CD14-positive monocyte (primary cell): ENCODE measurements at regions not wholly inside any gene's neighbourhood (a gene's known extent, or its start where the extent isn't known, plus 50 kb on each side); places are given as distances from the start of the nearest gene placed in this dataset.

Source experiments
- DNase-seq, 3 donors: peaks; one replicate each; pipeline ENCODE4 v3.0.0-alpha.2; 2011 to 2022
- H2AFZ ChIP-seq: 2 replicates; pipeline ENCODE4 v1.6.0; 2012; ENCODE audit warnings: mild to moderate bottlenecking, low read depth, low read length, inconsistent platforms; ENCODE audit not compliant: insufficient read depth, poor library complexity, severe bottlenecking
- H3K27ac ChIP-seq, 2 donors: 1 replicate in 1 of 2; 2 replicates in 1 of 2; pipeline ENCODE4 v1.5.1; 2012 to 2013; ENCODE audit warnings: low read length in 2 of 2, control low read depth in 1 of 2, inconsistent platforms in 1 of 2, low read depth in 1 of 2, mild to moderate bottlenecking in 1 of 2
- H3K27me3 ChIP-seq, 2 donors: one replicate each; pipeline versions ENCODE4 v1.6.0 to v1.6.1; 2011 to 2013; ENCODE audit warnings: low read length in 2 of 2; ENCODE audit not compliant: control insufficient read depth in 2 of 2, insufficient read depth in 2 of 2
- H3K36me3 ChIP-seq, 2 donors: replicated peaks in 1 of 2; 1 replicate in 1 of 2; 2 replicates in 1 of 2; pipeline versions ENCODE4 v1.5.1 to v1.6.1; 2012 to 2013; ENCODE audit warnings: low read length in 2 of 2, control low read depth in 1 of 2, inconsistent platforms in 1 of 2, mild to moderate bottlenecking in 1 of 2; ENCODE audit not compliant: insufficient read depth in 2 of 2, control insufficient read depth in 1 of 2
- H3K4me1 ChIP-seq, 2 donors: 1 replicate in 1 of 2; 2 replicates in 1 of 2; pipeline versions ENCODE4 v1.5.1 to v1.6.1; 2012 to 2013; ENCODE audit warnings: low read length in 2 of 2, control low read depth in 1 of 2, inconsistent platforms in 1 of 2, mild to moderate bottlenecking in 1 of 2, moderate library complexity in 1 of 2; ENCODE audit not compliant: insufficient read depth in 2 of 2, control insufficient read depth in 1 of 2
- H3K4me2 ChIP-seq: replicated peaks from 2 replicates; pipeline ENCODE3; 2012; ENCODE audit warnings: low read length, moderate library complexity, mild to moderate bottlenecking; ENCODE audit not compliant: poor library complexity, severe bottlenecking; ENCODE audit errors: extremely low read depth
- H3K4me3 ChIP-seq, 3 experiments: fragments of 200-600 bp in 1 of 3; sonication (generic) in 1 of 3; replicated peaks in 1 of 3; 1 replicate in 2 of 3; 2 replicates in 1 of 3; pipeline ENCODE4 v1.5.1; 2011 to 2013; ENCODE audit warnings: low read length in 3 of 3, mild to moderate bottlenecking in 3 of 3, control low read depth in 2 of 3, low read depth in 2 of 3, inconsistent platforms in 1 of 3, moderate library complexity in 1 of 3
- H3K79me2 ChIP-seq: 2 replicates; pipeline ENCODE4 v1.6.0; 2012; ENCODE audit warnings: mild to moderate bottlenecking, control low read depth, inconsistent platforms, low read length, moderate library complexity; ENCODE audit not compliant: insufficient read depth
- H3K9ac ChIP-seq: 2 replicates; pipeline ENCODE4 v1.6.0; 2017; ENCODE audit warnings: low read length, mild to moderate bottlenecking; ENCODE audit not compliant: insufficient read depth, poor library complexity, severe bottlenecking
- H3K9me3 ChIP-seq, 2 donors: replicated peaks in 1 of 2; 1 replicate in 1 of 2; 2 replicates in 1 of 2; pipeline versions ENCODE4 v1.5.1 to v1.6.1; 2012 to 2013; ENCODE audit warnings: low read length in 2 of 2, control low read depth in 1 of 2; ENCODE audit not compliant: control insufficient read depth in 1 of 2, insufficient read depth in 1 of 2
- H4K20me1 ChIP-seq: 2 replicates; pipeline ENCODE4 v1.6.0; 2012; ENCODE audit warnings: mild to moderate bottlenecking, low read length, control low read depth, moderate library complexity; ENCODE audit not compliant: insufficient read depth
- H3K27ac Mint-ChIP-seq, 7 donors: one replicate each; pipeline ENCODE4 v1.8.0; 2020; ENCODE audit warnings: mild to moderate bottlenecking in 7 of 7, mixed read lengths in 7 of 7, moderate library complexity in 6 of 7, inconsistent platforms in 2 of 7
- H3K27me3 Mint-ChIP-seq, 3 donors: one replicate each; pipeline ENCODE4 v1.8.0; 2021 to 2022; ENCODE audit warnings: low read depth in 3 of 3, mild to moderate bottlenecking in 3 of 3, mixed read lengths in 3 of 3, moderate library complexity in 3 of 3, inconsistent platforms in 1 of 3
- H3K36me3 Mint-ChIP-seq, 2 donors: one replicate each; pipeline ENCODE4 v1.8.0; 2020; ENCODE audit warnings: mixed read lengths in 2 of 2, inconsistent platforms in 1 of 2, mild to moderate bottlenecking in 1 of 2
- H3K4me1 Mint-ChIP-seq: one replicate; pipeline ENCODE4 v1.8.0; 2020; ENCODE audit warnings: mild to moderate bottlenecking, mixed read lengths
- H3K4me3 Mint-ChIP-seq, 2 donors: one replicate each; pipeline ENCODE4 v1.8.0; 2020; ENCODE audit warnings: mild to moderate bottlenecking in 2 of 2, mixed read lengths in 2 of 2, moderate library complexity in 1 of 2
- H3K9me3 Mint-ChIP-seq, 7 donors: one replicate each; pipeline ENCODE4 v1.8.0; 2020 to 2022; ENCODE audit warnings: mixed read lengths in 7 of 7, mild to moderate bottlenecking in 6 of 7, moderate library complexity in 6 of 7, inconsistent platforms in 2 of 7
- CTCF ChIP-seq: fragments of 200-600 bp; IDR thresholded peaks from one replicate; pipeline ENCODE4 v1.8.0; 2022; ENCODE audit warnings: antibody characterized with exemption, mild to moderate bottlenecking
- WGBS: methylation state at CpG from one replicate; pipeline ENCODE4 v1.1.5; 2013; ENCODE audit warnings: missing lambda C conversion rate; ENCODE audit not compliant: insufficient coverage; 5-methylcytosine and 5-hydroxymethylcytosine counted together
- intact Hi-C, 2 donors: fragments of 100-400 bp; cut with micrococcal nuclease; formaldehyde crosslinking; loops; one replicate each; pipeline versions ENCODE4 v1.15.0 to v1.15.1; 2023

GRCh38 chr1:220454155-220454777 is 73.7 kb upstream of the MARK1 start:
- Mint-ChIP-seq H3K9me3 (peaks cover 0 to 4% (median 2%) of the 10 kb centered on the region in 7 donors), H3K27me3 (peaks cover 2 to 6% (median 4%) of the 10 kb centered on the region in 3 donors), H3K4me3 (no peak overlapping the region), H3K36me3 (no peaks in the 10 kb centered on the region), H3K27ac (no peak overlapping the region), H3K4me1 (no peaks in the 10 kb centered on the region)
- Histone ChIP-seq H3K4me2 (no peak overlapping the region), H3K79me2 (no peaks in the 10 kb centered on the region), H3K9me3 (no peaks in the 10 kb centered on the region), H3K4me1 (no peaks in the 10 kb centered on the region), H4K20me1 (no peaks in the 10 kb centered on the region), H3K9ac (no peak overlapping the region), H3K27ac (no peak overlapping the region), H3K4me3 (no peak overlapping the region), H3K27me3 (no peaks in the 10 kb centered on the region), H3K36me3 (no peaks in the 10 kb centered on the region), H2AFZ (no peak overlapping the region)
- WGBS = no CpG with 5 or more reads among the region's 3 CpGs
- intact Hi-C loops = no loop called here
- TF ChIP-seq CTCF = peak; percentile 44
- no peak for DNase-seq

- no peak overlapping the region for H3K27ac ChIP-seq
- Mint-ChIP-seq H3K9me3 (peaks cover 0 to 4% (median 2%) of the 10 kb centered on the region in 7 donors), H3K27ac (no peak overlapping the region), H3K27me3 (peaks cover 4 to 6% (median 4%) of the 10 kb centered on the region in 3 donors), H3K4me3 (no peak overlapping the region), H3K36me3 (no peaks in the 10 kb centered on the region), H3K4me1 (no peaks in the 10 kb centered on the region)
- no peaks in the 10 kb centered on the region for H3K9me3 ChIP-seq
- DNase-seq = no peak
- TF ChIP-seq CTCF = no peak
- WGBS = no CpG with 5 or more reads among the region's 2 CpGs
- intact Hi-C loops = no loop called here
- H3K4me2 ChIP-seq = no peak overlapping the region
- no peaks in the 10 kb centered on the region for H4K20me1 ChIP-seq
- no peaks in the 10 kb centered on the region for H3K79me2 ChIP-seq
- H3K27me3 ChIP-seq = no peaks in the 10 kb centered on the region
- H3K9ac ChIP-seq = no peak overlapping the region
- H3K4me3 ChIP-seq = no peak overlapping the region
- H2AFZ ChIP-seq = no peak overlapping the region
- H3K4me1 ChIP-seq = no peaks in the 10 kb centered on the region
- H3K36me3 ChIP-seq = no peaks in the 10 kb centered on the region
Measured at GRCh38 chr1:220453371-220453770, 74.6 kb upstream of the MARK1 start.
